ENCODE measurements at regions not wholly inside any gene's neighbourhood (a gene's known extent, or its start where the extent isn't known, plus 50 kb on each side); places are given as distances from the start of the nearest gene placed in this dataset.
A peak's percentile ranks its signal among the peaks of the same experiment; 100 is the strongest.

DNA sequence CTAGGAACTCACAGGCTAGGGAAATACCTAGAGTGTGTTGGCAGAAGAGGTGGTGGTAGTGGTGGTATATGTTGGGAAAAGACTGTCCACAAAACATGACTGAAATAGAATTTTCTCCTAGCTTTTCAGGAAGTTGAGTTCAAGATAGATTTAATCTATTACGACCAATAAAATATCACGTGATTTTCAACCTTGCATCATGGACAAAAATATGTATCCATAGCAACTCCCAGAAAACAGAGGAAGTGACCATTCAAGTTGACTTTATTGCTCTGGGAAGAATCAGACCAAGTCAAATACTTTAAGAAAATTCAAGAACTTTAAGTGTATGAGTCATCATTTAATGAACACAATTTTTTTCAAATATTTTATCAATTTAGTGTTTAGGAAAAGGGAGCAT is 347.0 kb upstream of the ZNF385D start:
- FAIRE-seq (no peak), DNase-seq (ENCODE audit: low read depth, low spot score) (no peak)
- H2AFZ ChIP-seq (ENCODE audit: low read depth, low read length): no peak overlapping the region
- H3K9me3 ChIP-seq (replicated peaks; ENCODE audit: control insufficient read depth, insufficient read depth, low read length): no peaks in the 10 kb centered on the region
- H3K4me1 ChIP-seq (ENCODE audit: control insufficient read depth, extremely low read depth, insufficient read depth, low read length): no peaks in the 10 kb centered on the region
- no peaks in the 10 kb centered on the region for H3K27me3 ChIP-seq (ENCODE audit: control insufficient read depth in 2 of 2, insufficient read depth in 2 of 2, low read length in 2 of 2)
- no peak overlapping the region for H3K27ac ChIP-seq (ENCODE audit: insufficient read depth, low read depth, low read length)
- ChIA-PET POLR2A (no interaction called here), CTCF (interaction anchor here (0.6 kb wide), 1 partner anchor 9 kb away, joined by 4 read pairs; no protein-coding TSS in a partner anchor)
- H3K9me1 ChIP-seq (replicated peaks; ENCODE audit: control insufficient read depth, extremely low read depth, insufficient read depth, low read length): no peaks in the 10 kb centered on the region
- H3K79me2 ChIP-seq (ENCODE audit: control insufficient read depth, insufficient read depth, low read length): no peaks in the 10 kb centered on the region
- no peaks in the 10 kb centered on the region for H3K36me3 ChIP-seq (ENCODE audit: control insufficient read depth in 2 of 2, extremely low read depth in 1 of 2, insufficient read depth in 2 of 2, low read length in 2 of 2)
- dilution Hi-C loops (cut with MboI; ENCODE audit: extremely low pct_ligation_motif_present, low sequenced_read_pairs) (no loop called here), intact Hi-C loops (cut with micrococcal nuclease) (no loop called here)
- no peak overlapping the region for H3K4me2 ChIP-seq (ENCODE audit: insufficient read depth, low read length)
- no peaks in the 10 kb centered on the region for H4K20me1 ChIP-seq (replicated peaks; ENCODE audit: control insufficient read depth, extremely low read depth, insufficient read depth, low read length)
- TF ChIP-seq FOS (IDR thresholded peaks at IDR 0.05; ENCODE audit: borderline replicate concordance, insufficient read depth, low read length): no peak
- peak; percentile 2 for TF ChIP-seq JUN (IDR thresholded peaks at IDR 0.05; ENCODE audit: borderline replicate concordance, insufficient read depth, insufficient read length, low read depth)
- TF ChIP-seq EZH2 (IDR thresholded peaks at IDR 0.05; ENCODE audit: borderline replicate concordance, low read depth, low read length, severe bottlenecking): no peak
- TF ChIP-seq GATA2 (IDR thresholded peaks at IDR 0.05; ENCODE audit: insufficient read depth, insufficient read length, low read depth, low read length): no peak
- no peak for TF ChIP-seq POLR2AphosphoS5 (IDR thresholded peaks at IDR 0.05; ENCODE audit: insufficient read depth, low read depth, low read length)
- H3K9ac ChIP-seq (replicated peaks; ENCODE audit: extremely low read depth, insufficient read depth, low read length): no peak overlapping the region
- H3K4me3 ChIP-seq (replicated peaks in 1 of 3; ENCODE audit: insufficient read depth in 1 of 3, low read depth in 1 of 3, low read length in 3 of 3): no peak overlapping the region
- no TSS peak for BruUV-seq (replicated peaks)

DNA sequence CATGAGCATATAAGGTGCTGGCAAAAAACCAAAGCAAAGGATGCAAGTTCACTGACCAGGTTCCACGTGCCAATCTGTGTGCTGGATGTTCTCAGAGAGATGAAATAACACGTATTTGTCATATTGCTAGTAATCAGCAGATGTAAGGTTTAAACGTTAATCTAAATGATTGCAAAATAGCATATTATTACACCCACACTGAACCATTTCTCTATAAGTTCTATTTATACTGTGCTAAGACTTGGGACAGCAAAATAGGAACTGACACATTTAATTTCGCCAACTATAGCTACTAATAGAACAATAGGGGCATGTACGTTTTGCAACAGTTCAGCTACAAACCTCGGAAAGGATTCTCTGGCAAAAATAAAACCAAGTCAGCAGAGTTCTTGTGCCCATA is 350.3 kb upstream of the ZNF385D start:
- no peak for DNase-seq (ENCODE audit: low read depth, low spot score)
- no peaks in the 10 kb centered on the region for H3K4me1 ChIP-seq (ENCODE audit: control insufficient read depth, extremely low read depth, insufficient read depth, low read length)
- H3K4me3 ChIP-seq (replicated peaks in 1 of 3; ENCODE audit: insufficient read depth in 1 of 3, low read depth in 1 of 3, low read length in 3 of 3): no peak overlapping the region
- BruUV-seq (replicated peaks): no TSS peak
- no peaks in the 10 kb centered on the region for H4K20me1 ChIP-seq (replicated peaks; ENCODE audit: control insufficient read depth, extremely low read depth, insufficient read depth, low read length)
- no peak overlapping the region for H3K27ac ChIP-seq (ENCODE audit: insufficient read depth, low read depth, low read length)
- no peaks in the 10 kb centered on the region for H3K9me1 ChIP-seq (replicated peaks; ENCODE audit: control insufficient read depth, extremely low read depth, insufficient read depth, low read length)
- no peaks in the 10 kb centered on the region for H3K9me3 ChIP-seq (replicated peaks; ENCODE audit: control insufficient read depth, insufficient read depth, low read length)
- no peaks in the 10 kb centered on the region for H3K79me2 ChIP-seq (ENCODE audit: control insufficient read depth, insufficient read depth, low read length)
- FAIRE-seq: no peak
- H3K9ac ChIP-seq (replicated peaks; ENCODE audit: extremely low read depth, insufficient read depth, low read length): no peak overlapping the region
- H3K4me2 ChIP-seq (ENCODE audit: insufficient read depth, low read length): no peak overlapping the region
- ChIA-PET CTCF (no interaction called here), POLR2A (no interaction called here)
- dilution Hi-C loops (cut with MboI; ENCODE audit: extremely low pct_ligation_motif_present, low sequenced_read_pairs) (no loop called here), intact Hi-C loops (cut with micrococcal nuclease) (no loop called here)
- no peaks in the 10 kb centered on the region for H3K27me3 ChIP-seq (ENCODE audit: control insufficient read depth in 2 of 2, insufficient read depth in 2 of 2, low read length in 2 of 2)
- no peak overlapping the region for H2AFZ ChIP-seq (ENCODE audit: low read depth, low read length)
- no peaks in the 10 kb centered on the region for H3K36me3 ChIP-seq (ENCODE audit: control insufficient read depth in 2 of 2, extremely low read depth in 1 of 2, insufficient read depth in 2 of 2, low read length in 2 of 2)
- no peak for TF ChIP-seq POLR2AphosphoS5 (IDR thresholded peaks at IDR 0.05; ENCODE audit: insufficient read depth, low read depth, low read length)

All from endothelial cell of umbilical vein (primary cell).